Suprapubic skin (tissue), 4 donors: ENCODE measurements at regions not wholly inside any gene's neighbourhood (a gene's known extent, or its start where the extent isn't known, plus 50 kb on each side); places are given as distances from the start of the nearest gene placed in this dataset.

Experiments used
- DNase-seq, 2 donors: peaks; one replicate each; pipeline ENCODE4 v3.0.0-alpha.2; 2019; ENCODE audit warnings: low spot score in 2 of 2
- H3K27ac ChIP-seq: fragments of 200-600 bp; sonication (generic); one replicate; pipeline ENCODE4 v1.5.1; 2019
- H3K27me3 ChIP-seq: fragments of 200-600 bp; sonication (generic); one replicate; pipeline ENCODE4 v1.5.1; 2019
- H3K36me3 ChIP-seq: fragments of 200-600 bp; sonication (generic); one replicate; pipeline ENCODE4 v1.5.1; 2019
- H3K4me1 ChIP-seq: fragments of 200-600 bp; sonication (generic); one replicate; pipeline ENCODE4 v1.5.1; 2019
- H3K4me3 ChIP-seq: fragments of 200-600 bp; sonication (generic); one replicate; pipeline ENCODE4 v1.5.1; 2019; ENCODE audit warnings: mild to moderate bottlenecking
- H3K9me3 ChIP-seq: fragments of 200-600 bp; sonication (generic); one replicate; pipeline ENCODE4 v1.5.1; 2019
- EP300 ChIP-seq: sonication (generic); formaldehyde crosslinking; IDR thresholded peaks from one replicate; pipeline ENCODE4 v1.6.1; 2017; ENCODE audit warnings: antibody characterized with exemption
- POLR2A ChIP-seq, 2 donors: fragments of 450-650 bp; IDR thresholded peaks; one replicate each; pipeline ENCODE4 v1.6.1; 2017; ENCODE audit warnings: antibody characterized with exemption in 2 of 2, mild to moderate bottlenecking in 2 of 2, moderate library complexity in 2 of 2
- POLR2AphosphoS5 ChIP-seq, 3 donors: sonication (generic); formaldehyde crosslinking; IDR thresholded peaks; one replicate each; pipeline ENCODE4 v1.6.1; 2017; ENCODE audit warnings: antibody characterized with exemption in 3 of 3
- WGBS: methylation state at CpG from one replicate; pipeline ENCODE4 v1.1.5; 2018; 5-methylcytosine and 5-hydroxymethylcytosine counted together
- TF ChIP-seq, protein P1 (sequence below), 2 donors: fragments of 200-600 bp in 1 of 2; fragments of 450-650 bp in 1 of 2; sonication (generic) in 1 of 2; IDR thresholded peaks; one replicate each; pipeline ENCODE4 v1.5.1; 2016 to 2019; ENCODE audit warnings: antibody characterized with exemption in 2 of 2, mild to moderate bottlenecking in 1 of 2, moderate library complexity in 1 of 2

- DNase-seq = no peak
- Histone ChIP-seq H3K4me3 (no peak overlapping the region), H3K27me3 (no peaks in the 10 kb centered on the region), H3K9me3 (no peaks in the 10 kb centered on the region), H3K4me1 (no peaks in the 10 kb centered on the region), H3K27ac (no peak overlapping the region), H3K36me3 (no peaks in the 10 kb centered on the region)
- TF ChIP-seq, protein P1, sequence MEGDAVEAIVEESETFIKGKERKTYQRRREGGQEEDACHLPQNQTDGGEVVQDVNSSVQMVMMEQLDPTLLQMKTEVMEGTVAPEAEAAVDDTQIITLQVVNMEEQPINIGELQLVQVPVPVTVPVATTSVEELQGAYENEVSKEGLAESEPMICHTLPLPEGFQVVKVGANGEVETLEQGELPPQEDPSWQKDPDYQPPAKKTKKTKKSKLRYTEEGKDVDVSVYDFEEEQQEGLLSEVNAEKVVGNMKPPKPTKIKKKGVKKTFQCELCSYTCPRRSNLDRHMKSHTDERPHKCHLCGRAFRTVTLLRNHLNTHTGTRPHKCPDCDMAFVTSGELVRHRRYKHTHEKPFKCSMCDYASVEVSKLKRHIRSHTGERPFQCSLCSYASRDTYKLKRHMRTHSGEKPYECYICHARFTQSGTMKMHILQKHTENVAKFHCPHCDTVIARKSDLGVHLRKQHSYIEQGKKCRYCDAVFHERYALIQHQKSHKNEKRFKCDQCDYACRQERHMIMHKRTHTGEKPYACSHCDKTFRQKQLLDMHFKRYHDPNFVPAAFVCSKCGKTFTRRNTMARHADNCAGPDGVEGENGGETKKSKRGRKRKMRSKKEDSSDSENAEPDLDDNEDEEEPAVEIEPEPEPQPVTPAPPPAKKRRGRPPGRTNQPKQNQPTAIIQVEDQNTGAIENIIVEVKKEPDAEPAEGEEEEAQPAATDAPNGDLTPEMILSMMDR (IDR thresholded peaks at IDR 0.05) = no peak
- TF ChIP-seq EP300 = no peak
- no peak for TF ChIP-seq POLR2AphosphoS5 (IDR thresholded peaks at IDR 0.05)
- TF ChIP-seq POLR2A (IDR thresholded peaks at IDR 0.05) = no peak
- WGBS = 83% methylated on average over 9 of the region's 9 CpGs
Measured at GRCh38 chr20:60966031-60966430, 286.0 kb upstream of the CDH4 start.

- no peaks in the 10 kb centered on the region for H3K4me1 ChIP-seq
- WGBS = 87% methylated on average over 19 of the region's 19 CpGs
- DNase-seq = no peak
- no peaks in the 10 kb centered on the region for H3K27me3 ChIP-seq
- no peaks in the 10 kb centered on the region for H3K36me3 ChIP-seq
- H3K9me3 ChIP-seq = no peaks in the 10 kb centered on the region
- TF ChIP-seq, protein P1 (IDR thresholded peaks at IDR 0.05) = no peak
- TF ChIP-seq POLR2A (IDR thresholded peaks at IDR 0.05) (no peak), POLR2AphosphoS5 (IDR thresholded peaks at IDR 0.05) (no peak), EP300 (no peak)
- no peak overlapping the region for H3K27ac ChIP-seq
- H3K4me3 ChIP-seq = no peak overlapping the region
Measured at GRCh38 chr20:60966766-60967165, 285.3 kb upstream of the CDH4 start.

DNA sequence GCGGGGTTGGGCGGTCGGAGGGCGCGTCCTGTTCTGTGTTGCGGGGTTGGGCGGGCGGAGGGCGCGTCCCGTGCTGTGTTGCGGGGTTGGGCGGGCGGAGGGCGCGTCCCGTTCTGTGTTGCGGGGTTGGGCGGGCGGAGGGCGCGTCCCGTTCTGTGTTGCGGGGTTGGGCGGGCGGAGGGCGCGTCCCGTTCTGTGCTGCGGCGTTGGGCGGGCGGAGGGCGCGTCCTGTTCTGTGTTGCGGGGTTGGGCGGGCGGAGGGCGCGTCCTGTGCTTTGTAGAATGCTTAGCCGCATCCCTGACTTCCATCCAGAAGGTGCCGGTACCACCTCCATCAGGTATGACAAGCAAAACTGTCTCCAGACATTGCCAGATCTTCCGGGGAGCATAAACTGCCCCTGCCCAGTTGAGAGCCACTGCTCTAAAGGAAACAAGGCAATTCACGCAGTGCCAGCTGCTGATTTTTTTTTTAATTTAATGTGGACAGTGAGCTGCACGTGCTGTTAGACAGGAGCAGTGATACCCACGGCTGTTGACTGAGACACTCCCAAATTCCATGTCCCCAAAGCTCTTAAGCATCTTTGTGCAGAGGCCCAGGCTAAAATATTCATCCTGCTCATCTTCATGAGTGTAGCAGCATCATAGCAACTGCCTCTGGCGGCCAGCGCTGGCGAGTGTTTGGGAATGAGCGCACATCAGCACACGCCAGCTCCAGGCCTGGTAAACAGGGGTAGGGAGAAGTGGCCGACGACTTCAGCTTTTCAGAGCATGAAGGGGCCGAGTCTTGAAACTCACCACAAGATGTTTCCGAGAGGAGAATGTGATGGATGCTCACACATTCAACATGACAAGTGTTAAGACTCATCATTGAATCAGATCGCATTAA is 284.4 kb upstream of the CDH4 start:
- Histone ChIP-seq H3K4me3 (no peak overlapping the region), H3K36me3 (no peaks in the 10 kb centered on the region), H3K4me1 (no peaks in the 10 kb centered on the region), H3K27ac (no peak overlapping the region), H3K9me3 (no peaks in the 10 kb centered on the region), H3K27me3 (no peaks in the 10 kb centered on the region)
- 79% methylated on average over 51 of the region's 56 CpGs for WGBS
- TF ChIP-seq, protein P1 (IDR thresholded peaks at IDR 0.05) = no peak
- TF ChIP-seq EP300 (no peak), POLR2A (IDR thresholded peaks at IDR 0.05) (no peak), POLR2AphosphoS5 (IDR thresholded peaks at IDR 0.05) (no peak)
- no peak for DNase-seq

- Histone ChIP-seq H3K4me3 (no peak overlapping the region), H3K27ac (no peak overlapping the region), H3K36me3 (no peaks in the 10 kb centered on the region), H3K27me3 (no peaks in the 10 kb centered on the region), H3K9me3 (no peaks in the 10 kb centered on the region), H3K4me1 (no peaks in the 10 kb centered on the region)
- TF ChIP-seq POLR2AphosphoS5 (IDR thresholded peaks at IDR 0.05) = no peak
- TF ChIP-seq, protein P1 (IDR thresholded peaks at IDR 0.05) = no peak
- no peak for TF ChIP-seq EP300
- no peak for TF ChIP-seq POLR2A (IDR thresholded peaks at IDR 0.05)
- DNase-seq = no peak
- 79% methylated on average over 6 of the region's 7 CpGs for WGBS
Measured at GRCh38 chr20:60968853-60969720, 283.0 kb upstream of the CDH4 start.

GRCh38 chr20:60970601-60971000 is 281.5 kb upstream of the CDH4 start:
- Histone ChIP-seq H3K9me3 (no peaks in the 10 kb centered on the region), H3K4me1 (no peaks in the 10 kb centered on the region), H3K27me3 (no peaks in the 10 kb centered on the region), H3K4me3 (no peak overlapping the region), H3K27ac (no peak overlapping the region), H3K36me3 (no peaks in the 10 kb centered on the region)
- TF ChIP-seq POLR2AphosphoS5 (IDR thresholded peaks at IDR 0.05) (no peak), EP300 (no peak), POLR2A (IDR thresholded peaks at IDR 0.05) (no peak)
- TF ChIP-seq, protein P1 (IDR thresholded peaks at IDR 0.05) = no peak
- no peak for DNase-seq
- 62% methylated on average over 8 of the region's 8 CpGs for WGBS
